ENCODE measurements at regions not wholly inside any gene's neighbourhood (a gene's known extent, or its start where the extent isn't known, plus 50 kb on each side); places are given as distances from the start of the nearest gene placed in this dataset.

DNA sequence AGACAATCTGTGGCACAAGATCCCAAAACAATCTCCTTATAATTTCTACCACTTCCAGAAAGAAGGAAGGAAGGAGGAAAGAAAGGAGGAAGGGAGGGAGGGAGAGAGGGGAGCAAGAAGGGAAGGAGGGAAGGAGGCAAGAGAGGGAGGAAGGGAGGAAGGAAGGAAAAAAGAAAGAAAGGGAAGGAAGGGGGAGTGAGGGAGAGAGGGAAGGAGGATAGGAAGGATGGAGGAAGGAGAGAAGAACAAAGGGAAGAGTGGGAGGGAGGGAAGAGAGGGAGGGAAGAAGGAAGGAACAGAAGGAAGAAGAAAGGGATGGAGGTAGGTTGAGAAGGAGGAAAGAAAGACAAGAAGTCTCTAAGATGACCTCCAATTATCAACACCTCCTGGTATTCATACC, 185.5 kb upstream of the NFE2L3 start:
- no peak for DNase-seq (ENCODE audit: low read depth)

DNA sequence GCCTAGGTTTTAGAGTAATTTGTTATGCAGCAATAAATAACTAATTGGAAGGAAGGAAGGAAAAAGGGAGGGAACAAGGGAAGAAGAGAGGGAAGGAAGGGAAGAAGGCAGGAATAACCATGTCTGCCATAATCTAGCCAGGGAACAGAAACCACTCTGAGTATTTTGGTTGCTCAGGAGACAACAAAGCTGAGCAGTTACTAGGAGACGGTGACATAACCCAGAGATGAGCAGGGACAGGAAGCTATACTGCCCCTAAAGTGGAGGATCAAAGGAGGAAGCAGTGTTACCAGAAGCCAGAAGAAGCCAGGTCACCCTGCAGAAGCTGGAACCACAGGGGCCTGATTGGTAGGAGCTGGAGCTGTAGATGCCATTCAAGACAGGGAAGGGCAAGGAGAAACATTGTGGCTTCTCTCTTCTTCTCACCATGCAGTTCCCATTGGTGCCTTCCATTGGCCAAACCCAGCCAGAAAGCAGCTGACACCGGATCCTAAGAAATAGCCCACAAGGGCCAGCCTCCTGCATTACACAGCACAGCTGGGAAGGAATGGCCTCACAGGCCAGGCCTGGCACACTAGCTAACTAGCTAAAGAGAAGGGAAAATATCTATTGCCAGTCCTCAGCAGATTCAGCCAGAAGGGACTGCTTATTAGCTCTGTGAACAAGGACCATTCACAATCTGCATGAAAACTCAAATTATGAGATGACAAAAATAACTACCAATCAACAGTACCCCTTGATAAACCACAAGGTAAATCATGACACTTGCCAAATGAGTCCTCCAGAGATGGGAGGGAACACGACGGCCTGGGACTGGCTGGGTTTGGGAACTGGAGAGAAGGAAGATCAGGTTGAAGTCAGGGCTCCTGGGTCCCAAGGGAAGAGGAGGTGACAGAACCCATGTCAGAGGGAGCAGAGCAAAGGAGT, 184.5 kb upstream of the NFE2L3 start:
- DNase-seq (ENCODE audit: low read depth): peak; percentile 62

DNA sequence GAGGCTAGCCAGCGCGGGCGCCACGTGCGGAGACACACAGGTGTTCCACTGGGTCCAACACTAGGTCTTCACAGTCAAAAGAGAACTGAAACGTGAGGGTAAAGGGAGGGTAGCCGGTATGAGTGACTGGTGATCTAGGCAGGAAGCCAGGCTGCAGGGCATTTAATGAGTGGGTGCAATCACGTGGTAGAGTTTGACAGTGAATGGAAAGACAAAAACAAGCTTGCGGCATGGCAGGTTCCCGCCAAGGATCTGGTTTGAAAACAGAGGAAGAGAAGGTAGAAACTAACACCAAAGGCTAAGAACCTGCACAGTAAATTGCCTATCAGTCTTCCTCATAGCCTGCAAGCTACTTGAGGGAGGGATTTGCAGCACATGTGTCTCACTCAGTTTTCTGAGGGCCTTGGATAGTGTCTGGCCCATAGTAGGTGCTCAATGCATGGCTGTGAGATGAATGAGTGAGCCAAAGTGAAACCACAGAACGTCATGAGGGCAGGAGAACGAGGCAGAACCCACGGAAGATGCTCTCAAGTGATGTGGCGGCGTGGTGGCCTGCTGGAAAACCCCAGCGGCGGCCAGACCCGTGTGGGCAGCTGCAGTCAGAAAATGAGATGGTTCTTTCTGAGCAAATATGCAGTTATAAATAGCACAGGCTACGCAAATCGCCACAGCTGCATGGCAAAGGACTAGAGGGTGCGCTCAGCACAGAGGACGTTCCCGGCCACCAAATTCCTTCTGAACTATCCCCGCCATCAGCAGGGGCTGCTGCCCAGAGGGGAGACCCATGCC, 183.6 kb upstream of the NFE2L3 start:
- peak; percentile 76 for DNase-seq (ENCODE audit: low read depth)

DNA sequence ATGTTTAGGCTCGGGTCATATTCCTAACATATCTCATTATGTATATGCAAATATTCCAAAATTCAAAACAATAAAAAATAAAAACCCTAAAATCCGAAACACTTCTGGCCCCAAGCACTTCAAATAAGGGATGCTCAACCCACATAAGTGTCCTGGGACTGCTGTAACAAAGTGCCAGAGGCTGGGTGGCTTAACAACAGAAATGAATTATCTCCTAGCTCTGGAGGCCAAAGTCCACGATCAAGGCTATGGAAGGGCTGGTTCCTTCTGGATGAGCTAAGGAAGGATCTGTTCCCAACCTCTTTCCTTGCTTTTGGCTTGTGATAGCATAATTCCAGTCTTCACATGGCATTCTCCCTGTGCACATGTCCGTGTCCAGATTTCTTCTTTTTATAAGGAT, 181.6 kb upstream of the NFE2L3 start:
- no peak for DNase-seq (ENCODE audit: low read depth)

DNA sequence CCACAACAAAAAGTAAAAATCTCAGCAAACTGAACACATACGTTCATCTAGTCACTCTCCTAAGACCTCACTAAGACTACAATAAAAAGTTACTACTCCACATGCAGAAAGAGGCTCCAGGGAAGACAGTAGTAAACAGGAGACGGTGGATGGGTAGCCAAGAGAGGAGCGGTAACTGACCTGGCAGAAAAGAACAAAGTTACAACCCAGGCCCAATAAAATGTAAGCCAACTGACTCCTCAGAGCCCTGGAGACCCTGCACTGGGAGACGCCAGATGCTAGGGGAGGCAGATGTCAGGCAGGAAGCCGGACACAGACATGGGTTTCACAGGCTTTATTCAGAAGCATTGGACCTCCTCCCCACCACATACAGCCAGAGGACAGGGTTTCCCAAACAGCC, 181.1 kb upstream of the NFE2L3 start:
- DNase-seq (ENCODE audit: low read depth): no peak

DNA sequence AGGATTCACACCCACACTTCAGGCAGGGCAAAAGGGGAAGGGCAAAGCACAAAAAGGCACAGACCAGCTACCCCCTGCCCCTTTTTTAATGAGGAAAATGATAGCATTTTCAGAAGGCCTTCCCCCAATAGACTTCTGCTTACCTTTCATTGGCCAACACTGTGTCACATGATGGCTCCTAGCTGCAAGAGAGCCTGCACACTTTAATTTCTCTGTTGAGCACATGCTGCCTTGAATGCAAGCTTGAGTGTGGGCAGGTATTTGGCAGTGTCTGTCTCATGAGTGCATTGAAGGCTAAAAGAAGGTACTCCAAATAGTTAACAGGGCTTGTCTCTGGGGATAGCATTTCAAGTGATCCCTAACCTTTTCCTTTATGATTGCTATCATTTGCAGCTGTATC, 175.4 kb upstream of the NFE2L3 start:
- DNase-seq (ENCODE audit: low read depth): no peak

DNA sequence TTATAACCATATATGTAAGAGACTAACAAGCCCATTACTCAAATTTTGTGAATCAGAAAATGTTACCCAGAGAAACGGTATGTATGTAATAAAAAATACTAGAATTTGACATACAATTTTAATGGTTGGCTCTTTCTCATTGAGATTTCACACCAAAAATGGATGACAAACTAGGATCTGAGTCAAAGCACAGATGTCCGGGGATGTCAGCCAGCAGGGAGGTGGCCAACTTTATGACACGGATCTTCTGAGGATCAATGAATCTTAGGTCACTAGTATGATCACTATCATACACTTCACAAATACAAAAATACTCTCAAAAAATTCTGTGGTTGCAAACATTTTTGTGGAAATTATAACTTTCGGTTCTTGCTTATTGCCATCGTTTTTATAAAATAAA, 173.5 kb upstream of the NFE2L3 start:
- no peak for DNase-seq (ENCODE audit: low read depth)

DNA sequence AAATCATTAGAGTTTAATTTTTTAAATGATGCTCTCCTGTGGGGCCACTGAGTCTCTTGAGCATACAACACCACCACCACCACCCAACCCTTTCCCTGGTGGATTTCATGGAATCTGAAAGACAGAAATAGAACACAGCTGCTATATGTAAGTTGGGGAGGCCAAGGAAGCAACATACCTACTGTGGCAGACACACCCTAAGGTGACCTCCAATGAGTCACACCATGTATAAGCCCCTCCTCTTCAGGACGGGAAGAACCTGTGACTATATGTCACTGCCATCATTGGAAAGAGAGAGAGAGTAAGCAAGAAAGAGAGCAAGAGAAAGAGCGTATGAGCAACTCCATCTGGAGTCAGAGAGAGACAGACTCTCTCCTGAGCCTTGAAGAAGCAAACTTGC, 172.4 kb upstream of the NFE2L3 start:
- DNase-seq (ENCODE audit: low read depth): no peak

DNA sequence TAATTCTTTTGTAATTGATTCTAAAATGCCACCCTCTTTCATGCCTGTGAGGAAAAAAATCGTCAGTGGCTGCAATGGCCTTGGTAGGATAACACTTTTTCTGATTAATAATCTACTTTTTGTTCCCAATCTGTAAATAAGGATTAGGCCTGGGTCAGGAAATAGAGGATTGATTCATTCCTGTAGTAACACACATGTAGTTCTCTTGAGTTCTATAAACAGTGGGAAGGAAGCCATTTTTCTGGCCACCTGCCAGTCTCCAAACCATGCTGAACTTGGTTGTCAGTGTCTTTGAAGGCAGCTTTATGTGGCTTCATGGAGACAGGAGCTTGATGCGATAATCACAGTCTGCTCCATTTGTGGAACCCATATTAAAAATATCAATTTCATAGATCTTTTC, 169.3 kb upstream of the NFE2L3 start:
- DNase-seq (ENCODE audit: low read depth): no peak

DNA sequence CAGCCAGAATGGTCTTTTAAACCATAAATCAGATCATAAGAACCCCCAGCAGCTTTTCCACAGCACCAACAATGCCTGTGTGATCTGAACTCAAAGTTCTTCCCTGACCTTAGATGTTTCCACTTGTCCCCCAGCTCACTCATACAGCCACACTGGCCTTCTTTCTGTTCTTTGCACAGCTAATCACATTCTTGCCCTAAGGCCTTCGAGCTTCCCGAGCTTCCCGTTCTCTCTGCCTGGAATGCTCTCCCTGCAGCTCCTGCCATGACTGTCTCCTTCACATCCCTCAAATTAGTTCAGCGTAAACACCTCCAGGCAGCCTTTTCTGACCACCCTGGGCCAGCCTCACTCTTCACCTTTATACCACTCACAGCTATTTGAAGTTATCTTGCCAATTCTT, 166.8 kb upstream of the NFE2L3 start:
- no peak for DNase-seq (ENCODE audit: low read depth)

DNA sequence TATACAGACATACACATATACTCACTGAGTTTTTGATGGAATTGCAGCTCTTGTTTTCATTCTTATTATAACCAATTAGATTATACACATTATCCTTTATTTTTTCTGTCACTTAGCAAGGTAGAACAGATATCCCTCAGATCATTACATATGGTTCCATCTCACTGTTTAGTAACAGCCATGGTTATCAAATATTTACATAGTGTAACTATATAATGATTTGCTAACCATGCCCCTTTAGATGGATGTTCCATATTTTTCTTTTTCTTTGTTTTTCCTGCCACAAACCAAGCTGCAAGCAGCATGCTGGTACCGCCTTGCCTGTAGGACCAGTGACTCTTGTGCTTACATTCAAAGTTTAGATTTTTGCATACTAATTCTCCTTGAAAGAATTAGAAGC, 163.4 kb upstream of the NFE2L3 start:
- DNase-seq (ENCODE audit: low read depth): no peak

DNA sequence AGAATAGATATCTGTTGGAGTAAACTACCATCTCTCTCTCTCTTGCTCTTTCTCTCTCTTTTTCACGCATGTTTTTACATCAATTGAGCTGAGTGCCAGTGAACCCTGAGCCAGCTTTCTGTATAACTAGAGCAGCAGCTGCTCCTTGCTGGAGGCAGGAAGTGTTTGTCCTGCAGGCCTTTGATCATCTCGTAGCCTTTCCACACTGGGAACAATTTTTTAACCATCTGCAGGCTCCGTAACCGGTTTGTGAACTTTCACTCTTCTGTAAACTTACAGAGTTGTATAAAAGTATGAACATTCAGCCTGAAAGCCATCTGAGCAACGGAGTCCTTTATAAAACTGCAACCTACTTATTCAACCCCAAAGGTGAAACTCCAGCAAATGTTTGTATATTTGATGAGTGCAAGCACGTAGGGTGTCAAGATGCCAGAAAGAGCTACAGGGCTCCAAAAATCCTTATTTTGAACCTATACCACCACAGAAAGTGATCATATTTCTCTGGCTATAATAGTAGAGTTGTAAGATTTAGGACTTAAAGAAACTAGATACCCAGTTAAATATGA, 162.8 kb upstream of the NFE2L3 start:
- no peak for DNase-seq (ENCODE audit: low read depth)

DNA sequence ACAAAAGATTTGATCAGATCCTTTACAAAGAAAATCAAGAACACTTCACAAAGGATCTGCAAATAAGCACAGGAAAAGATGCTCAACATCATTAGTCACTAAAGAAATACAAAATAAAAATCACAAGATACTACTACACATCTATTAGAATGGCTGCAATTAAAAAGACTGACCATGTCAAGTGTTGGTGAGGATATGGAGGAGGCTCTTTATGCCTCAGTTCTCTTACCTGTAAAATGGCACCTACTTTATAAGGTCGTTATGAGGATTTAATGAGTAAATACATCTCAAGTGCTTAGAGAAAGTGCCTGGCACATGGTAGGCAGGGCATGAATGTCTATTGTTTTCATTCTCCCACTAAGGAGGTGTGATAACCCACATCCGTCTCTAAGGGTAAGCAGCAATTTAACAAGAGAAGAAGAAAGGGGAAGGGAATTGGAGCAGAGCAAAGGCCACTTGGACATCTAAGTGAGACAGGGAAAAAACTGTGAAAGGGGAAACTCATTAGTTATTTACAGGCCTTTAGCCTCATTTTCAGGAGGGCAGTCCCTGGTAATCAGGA, 157.5 kb upstream of the NFE2L3 start:
- DNase-seq (ENCODE audit: low read depth): no peak

DNA sequence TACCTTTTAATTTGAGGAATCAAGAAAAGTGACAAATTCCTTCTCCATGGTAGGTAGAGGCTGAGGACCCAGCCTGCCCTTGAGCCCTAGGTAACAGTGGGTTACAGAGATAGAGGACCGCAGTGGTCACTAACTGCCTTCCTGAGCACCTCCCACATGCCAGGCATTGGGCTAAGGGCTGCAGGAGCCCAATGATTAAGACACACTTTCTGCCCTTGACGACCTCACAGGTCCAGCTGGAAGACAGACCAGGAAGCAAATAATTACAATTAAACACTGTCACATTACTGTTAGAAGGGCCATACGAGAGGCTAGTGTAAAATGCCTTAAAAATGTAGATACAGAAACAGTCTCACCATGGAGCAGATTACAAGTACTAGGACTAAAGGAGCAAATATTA, 156.8 kb upstream of the NFE2L3 start:
- DNase-seq (ENCODE audit: low read depth): no peak

DNA sequence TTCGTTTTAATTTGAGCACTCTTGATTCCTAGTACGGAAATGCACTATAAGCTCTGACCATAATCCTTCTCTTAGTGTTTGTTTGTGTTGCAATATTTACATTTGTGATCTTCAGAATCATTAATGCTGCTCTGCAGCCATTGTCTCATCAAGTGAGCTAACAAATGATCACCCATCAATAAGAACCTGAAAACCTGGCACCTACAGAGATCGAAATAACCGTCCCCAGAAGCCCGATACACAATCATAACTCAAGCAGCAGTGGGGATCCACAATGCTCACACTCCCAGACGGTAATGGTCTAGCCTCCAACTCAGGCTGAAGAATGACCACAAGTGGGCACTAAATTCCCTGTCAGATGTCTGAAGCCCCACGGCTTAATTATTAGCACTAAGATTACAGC, 156.0 kb upstream of the NFE2L3 start:
- DNase-seq (ENCODE audit: low read depth): no peak

DNA sequence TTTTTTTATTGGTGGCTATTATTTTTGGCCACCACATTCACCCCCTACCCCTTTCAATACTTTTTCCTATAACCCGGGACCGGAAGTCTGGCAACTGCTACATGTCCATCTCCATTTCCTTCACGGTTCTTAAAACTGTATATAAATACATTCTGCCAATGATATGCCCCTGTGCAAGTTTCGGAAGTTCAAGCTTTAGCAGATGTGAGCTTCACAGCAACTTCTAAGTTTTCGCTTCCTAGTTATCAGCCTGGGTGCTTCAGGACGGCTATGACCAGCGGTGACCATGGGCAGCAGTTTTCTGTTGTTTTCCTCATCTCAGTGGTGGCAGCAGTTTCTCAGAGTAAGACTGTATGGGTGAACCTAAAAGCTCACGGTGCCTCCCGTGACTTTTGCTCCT, 153.5 kb upstream of the NFE2L3 start:
- DNase-seq (ENCODE audit: low read depth): no peak

DNA sequence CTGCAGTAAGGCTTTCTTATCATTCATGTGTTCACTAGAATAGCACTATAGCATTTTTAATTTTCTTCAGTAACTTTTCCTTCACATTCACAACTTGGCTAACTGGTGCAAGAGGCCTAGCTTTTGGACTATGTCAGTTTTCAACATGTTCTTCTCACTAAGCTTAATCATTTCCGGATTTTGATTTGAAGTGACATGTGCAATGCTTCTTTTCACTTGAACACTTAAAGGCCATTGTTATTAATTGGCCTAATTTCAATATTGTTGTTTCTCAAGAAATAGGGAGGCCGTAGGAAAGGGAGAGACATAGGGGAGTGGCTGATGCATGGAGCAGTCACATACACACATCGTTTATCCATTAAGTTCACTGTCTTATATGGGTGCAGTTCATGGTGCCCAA, 151.2 kb upstream of the NFE2L3 start:
- DNase-seq (ENCODE audit: low read depth): no peak

DNA sequence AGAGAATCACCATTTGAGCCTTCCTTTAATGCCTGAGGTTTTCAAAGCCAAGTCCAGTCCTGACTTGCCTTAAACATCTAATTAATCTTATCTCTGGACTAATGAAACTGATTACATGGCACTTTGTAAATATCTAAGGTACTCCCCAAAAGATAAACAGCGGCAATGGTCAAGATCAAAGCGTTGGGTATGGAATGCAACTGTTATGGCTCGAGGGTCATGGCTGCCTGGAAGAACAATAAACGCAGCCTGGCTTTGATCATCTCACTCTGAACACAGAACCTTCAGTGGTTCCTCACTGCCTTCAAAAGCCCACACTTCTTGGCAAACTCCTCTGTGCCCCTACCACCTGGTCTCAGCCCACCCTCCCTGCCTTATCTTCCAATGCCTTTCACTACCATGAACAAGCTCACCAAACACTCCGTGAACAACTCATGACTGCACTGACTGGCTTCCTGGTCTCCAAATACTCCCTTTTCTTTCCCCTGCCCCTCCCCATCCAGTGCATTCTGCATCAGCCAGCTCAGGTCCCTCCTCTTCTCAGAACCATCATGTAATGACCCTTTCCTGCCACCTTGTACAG, 150.2 kb upstream of the NFE2L3 start:
- no peak for DNase-seq (ENCODE audit: low read depth)

DNA sequence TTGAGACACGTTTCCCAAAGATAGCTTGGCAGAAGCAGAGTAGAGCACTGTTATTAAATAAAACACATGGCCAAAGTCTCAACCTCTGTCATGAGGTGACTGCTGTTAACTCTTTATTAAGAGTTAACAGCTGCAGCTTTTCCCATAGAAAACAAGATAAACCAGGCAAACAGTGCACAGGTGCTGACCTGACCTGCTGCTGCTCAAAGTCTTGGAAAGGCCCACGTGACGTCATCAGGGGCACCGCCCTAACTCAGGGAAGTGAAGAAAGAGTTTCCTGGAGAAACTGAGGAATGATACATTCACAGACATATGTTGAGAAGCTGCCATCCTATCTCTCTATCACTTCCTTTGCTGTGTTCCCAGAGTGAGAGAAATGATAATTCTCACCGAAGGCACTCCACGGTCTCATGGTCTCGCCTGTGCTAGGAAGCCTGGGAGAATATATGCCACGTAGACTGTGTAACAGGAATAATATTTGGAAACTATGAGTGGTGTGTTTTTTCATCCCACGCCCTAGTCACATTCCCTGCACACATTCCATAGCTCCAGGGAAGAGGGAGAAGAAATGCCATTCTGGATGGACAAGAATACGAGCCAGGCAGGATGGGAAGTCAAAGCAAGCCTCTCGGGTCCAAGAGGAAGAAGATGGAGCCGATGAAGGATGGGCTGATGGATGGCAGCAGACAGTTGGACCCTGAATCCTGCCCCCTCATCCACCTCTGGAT, 146.2 kb upstream of the NFE2L3 start:
- no peak for DNase-seq (ENCODE audit: low read depth)

DNA sequence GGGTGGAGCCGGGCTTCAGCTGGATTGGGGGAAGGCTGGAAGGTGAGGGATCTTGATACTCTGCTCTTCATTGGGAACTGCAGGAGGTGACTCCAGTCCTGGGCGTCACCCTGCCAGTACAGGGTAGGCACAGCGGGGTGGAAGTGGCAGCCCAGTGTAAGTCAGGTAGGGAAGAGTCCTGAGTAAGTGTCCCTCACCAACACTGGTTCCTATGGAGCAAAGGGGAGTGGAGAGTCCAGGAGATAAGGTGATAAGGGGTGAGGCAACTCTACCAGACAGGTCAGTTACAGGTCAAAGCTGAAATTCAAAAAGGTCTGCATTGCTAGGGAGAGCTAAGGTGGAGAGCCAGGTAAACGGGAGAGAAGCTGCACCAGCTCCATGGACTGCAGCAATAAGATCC, 145.6 kb upstream of the NFE2L3 start:
- DNase-seq (ENCODE audit: low read depth): no peak

DNA sequence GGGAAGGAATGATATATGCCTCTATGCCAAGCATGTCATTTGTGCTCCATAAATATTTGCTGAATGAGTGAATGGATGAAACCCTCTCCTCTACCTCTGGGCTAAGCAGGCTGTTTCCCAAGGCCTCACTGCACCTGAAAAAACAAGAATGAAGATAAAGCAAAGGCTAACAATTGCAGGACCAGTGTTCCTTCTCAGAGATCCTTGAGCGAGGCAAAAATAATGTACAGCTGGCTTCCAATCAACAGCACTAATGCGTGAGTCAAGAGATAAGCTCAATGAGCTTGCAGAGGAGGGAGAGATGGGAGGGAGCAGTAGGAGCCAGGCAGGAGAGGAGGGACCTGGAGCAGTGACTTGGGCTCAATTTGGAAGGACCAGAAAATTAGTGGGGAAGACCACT, 144.5 kb upstream of the NFE2L3 start:
- DNase-seq (ENCODE audit: low read depth): no peak
